IMR-90 (cell line): ENCODE measurements at regions not wholly inside any gene's neighbourhood (a gene's known extent, or its start where the extent isn't known, plus 50 kb on each side); places are given as distances from the start of the nearest gene placed in this dataset.

Experiments used
- ATAC-seq: fragments of 200-7000 bp; cut with Tn5 transposase; 2 replicates; pipeline ENCODE4 v1.9.1; 2020; ENCODE audit warnings: low read depth, mild to moderate bottlenecking, moderate library complexity
- BruUV-seq: library from RNA; stranded (reverse); fragments of 400-500 nt; replicated peaks from 2 replicates; lab custom pipeline; 2021; lab: Mats Ljungman, UMichigan
- CTCF ChIA-PET: fragments of 300-600 bp; formaldehyde crosslinking; extraction: SDS; loops from one replicate; lab custom pipeline; 2021; ENCODE audit warnings: antibody characterized with exemption; lab: Yijun Ruan, JAX
- POLR2A ChIA-PET: fragments of 300-600 bp; sonication (Branson Sonifier 250); formaldehyde crosslinking; loops from one replicate; lab custom pipeline; 2022; ENCODE audit warnings: antibody characterized with exemption; ENCODE audit not compliant: unreplicated experiment; lab: Charles Lee
- DNase-seq: peaks from one replicate; pipeline ENCODE4 v3.0.0; 2013
- H2AFZ ChIP-seq: replicated peaks from 2 replicates; pipeline ENCODE3; 2013; ENCODE audit warnings: low read length, mild to moderate bottlenecking; ENCODE audit not compliant: poor library complexity
- H2AK5ac ChIP-seq: 2 replicates; pipeline ENCODE4 v1.6.1; 2013; ENCODE audit warnings: low read depth, low read length, inconsistent platforms
- H2AK9ac ChIP-seq: replicated peaks from 2 replicates; pipeline ENCODE3; 2013; ENCODE audit warnings: mild to moderate bottlenecking, low read depth, low read length, moderate library complexity; ENCODE audit not compliant: poor library complexity
- H2BK120ac ChIP-seq: 2 replicates; pipeline ENCODE4 v1.6.1; 2013; ENCODE audit warnings: low read depth, low read length, inconsistent platforms
- H2BK15ac ChIP-seq: 3 replicates; pipeline ENCODE4 v1.6.1; 2013; ENCODE audit warnings: low read depth, low read length, inconsistent platforms
- H2BK20ac ChIP-seq: 2 replicates; pipeline ENCODE4 v1.6.1; 2013; ENCODE audit warnings: low read depth, mild to moderate bottlenecking, inconsistent platforms, low read length, moderate library complexity
- H2BK5ac ChIP-seq: 2 replicates; pipeline ENCODE4 v1.6.1; 2013; ENCODE audit warnings: mild to moderate bottlenecking, low read depth, low read length, inconsistent platforms; ENCODE audit not compliant: poor library complexity, severe bottlenecking
- H3K14ac ChIP-seq: replicated peaks from 2 replicates; pipeline ENCODE4 v1.6.1; 2013; ENCODE audit warnings: low read depth, low read length, inconsistent platforms
- H3K18ac ChIP-seq: 2 replicates; pipeline ENCODE4 v1.6.1; 2013; ENCODE audit warnings: low read depth, low read length, control low read depth
- H3K23ac ChIP-seq: 2 replicates; pipeline ENCODE4 v1.6.1; 2013; ENCODE audit warnings: low read depth, low read length, inconsistent platforms
- H3K27ac ChIP-seq: 2 replicates; pipeline ENCODE4 v1.5.1; 2013; ENCODE audit warnings: mild to moderate bottlenecking, control low read depth, low read length; ENCODE audit not compliant: insufficient read depth
- H3K27me3 ChIP-seq: 2 replicates; pipeline ENCODE4 v1.6.1; 2013; ENCODE audit warnings: low read length; ENCODE audit not compliant: control insufficient read depth, insufficient read depth
- H3K36me3 ChIP-seq: 2 replicates; pipeline ENCODE4 v1.6.1; 2013; ENCODE audit warnings: low read length, mixed read lengths; ENCODE audit not compliant: control insufficient read depth, insufficient read depth
- H3K4ac ChIP-seq: 2 replicates; pipeline ENCODE4 v1.6.1; 2013; ENCODE audit warnings: low read depth, low read length, inconsistent platforms
- H3K4me1 ChIP-seq: 2 replicates; pipeline ENCODE4 v1.6.1; 2013; ENCODE audit warnings: low read length, mixed read lengths; ENCODE audit not compliant: control insufficient read depth, insufficient read depth
- H3K4me2 ChIP-seq: 2 replicates; pipeline ENCODE4 v1.6.1; 2013; ENCODE audit warnings: low read depth, mild to moderate bottlenecking, control low read depth, low read length, moderate library complexity
- H3K4me3 ChIP-seq: 2 replicates; pipeline ENCODE4 v1.5.1; 2013; ENCODE audit warnings: low read depth, mild to moderate bottlenecking, control low read depth, low read length, moderate library complexity; ENCODE audit not compliant: insufficient read depth
- H3K56ac ChIP-seq: 2 replicates; pipeline ENCODE4 v1.6.1; 2013; ENCODE audit warnings: low read length, inconsistent platforms; ENCODE audit not compliant: insufficient read depth; ENCODE audit errors: extremely low read depth
- H3K79me1 ChIP-seq, 2 experiments: 2 replicates each; pipeline ENCODE4 v1.6.1; 2013; ENCODE audit warnings: low read length in 2 of 2, inconsistent platforms in 1 of 2, low read depth in 1 of 2
- H3K9ac ChIP-seq: 2 replicates; pipeline ENCODE4 v1.6.1; 2013; ENCODE audit warnings: low read depth, low read length, control low read depth
- H3K9me1 ChIP-seq: 2 replicates; pipeline ENCODE4 v1.6.1; 2013; ENCODE audit warnings: low read length, inconsistent platforms; ENCODE audit not compliant: insufficient read depth
- H3K9me3 ChIP-seq: 2 replicates; pipeline ENCODE4 v1.6.1; 2013; ENCODE audit warnings: low read length; ENCODE audit not compliant: control insufficient read depth, insufficient read depth
- H4K20me1 ChIP-seq: 2 replicates; pipeline ENCODE4 v1.6.1; 2013; ENCODE audit warnings: low read length, inconsistent platforms; ENCODE audit not compliant: insufficient read depth
- H4K5ac ChIP-seq: 2 replicates; pipeline ENCODE4 v1.6.1; 2013; ENCODE audit warnings: mild to moderate bottlenecking, low read depth, low read length, control low read depth
- H4K8ac ChIP-seq, 2 experiments: 2 replicates each; pipeline ENCODE4 v1.6.1; 2013; ENCODE audit warnings: low read depth in 2 of 2, low read length in 2 of 2, control low read depth in 1 of 2, inconsistent platforms in 1 of 2
- H4K91ac ChIP-seq: 2 replicates; pipeline ENCODE4 v1.6.1; 2013; ENCODE audit warnings: low read depth, low read length, inconsistent platforms; ENCODE audit not compliant: insufficient read depth
- BHLHE40 ChIP-seq: fragments of 150-350 bp; IDR thresholded peaks from 2 replicates; pipeline ENCODE4 v1.6.1; 2016; ENCODE audit warnings: mild to moderate bottlenecking, low read depth, low read length
- CHD1 ChIP-seq: IDR thresholded peaks from 2 replicates; pipeline ENCODE4 v1.6.1; 2012; ENCODE audit warnings: low read depth, low read length, improper control_type of control experiment
- RAD21 ChIP-seq: IDR thresholded peaks from 2 replicates; pipeline ENCODE4 v1.6.1; 2012; ENCODE audit warnings: low read length, improper control_type of control experiment
- RFX5 ChIP-seq: IDR thresholded peaks from 2 replicates; pipeline ENCODE4 v1.8.0; 2012; ENCODE audit warnings: low read depth, mild to moderate bottlenecking, low read length, moderate library complexity
- WGBS, 2 experiments: methylation state at CpG; one replicate each; pipeline versions ENCODE4 v1.1.5 to v1.1.7; 2013; ENCODE audit warnings: missing lambda C conversion rate in 2 of 2; ENCODE audit not compliant: insufficient read length in 1 of 2; ENCODE audit errors: extremely low coverage in 2 of 2; 5-methylcytosine and 5-hydroxymethylcytosine counted together
- dilution Hi-C: fragments of 300-500 bp; cut with HindIII; formaldehyde crosslinking; loops from one replicate; pipeline ENCODE4 v1.14.3; 2018; ENCODE audit warnings: low sequenced_read_pairs; ENCODE audit not compliant: unreplicated experiment
- in situ Hi-C: fragments of 300-500 bp; cut with MboI; formaldehyde crosslinking; loops from 3 replicates; pipeline ENCODE4 v1.14.3; 2019; ENCODE audit warnings: low sequenced_read_pairs, inconsistent platforms, mixed read lengths
- intact Hi-C: fragments of 100-400 bp; cut with micrococcal nuclease; formaldehyde crosslinking; loops from 2 replicates; pipeline ENCODE4 v1.10.0; 2022

DNA sequence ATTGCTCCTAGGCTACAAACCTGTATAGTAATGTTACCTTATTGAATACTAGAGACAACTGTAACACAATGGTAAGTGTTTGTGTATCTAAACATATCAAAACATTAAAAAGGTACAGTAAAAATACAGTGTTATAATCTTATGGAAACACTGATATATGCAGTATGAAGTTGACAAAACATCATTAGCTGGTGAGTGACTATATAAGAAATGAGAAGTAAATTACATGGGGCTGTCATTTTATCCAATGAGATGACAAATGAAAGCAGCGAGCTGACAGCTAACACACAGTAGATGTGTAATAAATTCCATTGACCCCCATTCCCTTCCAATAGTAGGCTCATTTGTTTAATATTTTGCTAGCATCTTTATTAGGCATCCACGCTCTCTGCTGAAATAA is 198.1 kb upstream of the GHITM start:
- Histone ChIP-seq H2AK5ac (no peak overlapping the region), H3K23ac (no peak overlapping the region), H3K4me1 (no peaks in the 10 kb centered on the region), H4K20me1 (no peaks in the 10 kb centered on the region), H3K36me3 (no peaks in the 10 kb centered on the region), H3K4me3 (no peak overlapping the region), H3K4me2 (no peak overlapping the region), H2BK120ac (no peak overlapping the region), H3K27me3 (no peaks in the 10 kb centered on the region), H2BK15ac (no peak overlapping the region), H3K4ac (no peak overlapping the region), H2AK9ac (no peak overlapping the region), H4K8ac (no peak overlapping the region), H2AFZ (no peak overlapping the region), H3K27ac (no peak overlapping the region), H4K5ac (no peak overlapping the region), H2BK5ac (no peak overlapping the region), H3K9me1 (no peaks in the 10 kb centered on the region), H2BK20ac (no peak overlapping the region), H3K9ac (no peak overlapping the region), H3K14ac (no peak overlapping the region), H4K91ac (no peak overlapping the region), H3K79me1 (no peaks in the 10 kb centered on the region), H3K56ac (no peak overlapping the region), H3K18ac (no peak overlapping the region), H3K9me3 (no peaks in the 10 kb centered on the region)
- intact Hi-C loops: no loop called here
- no CpG with 5 or more reads among the region's 2 CpGs for WGBS, 2 experiments
- DNase-seq (no peak), ATAC-seq (no peak)
- BruUV-seq: no TSS peak
- POLR2A ChIA-PET: no interaction called here
- dilution Hi-C loops: no loop called here
- TF ChIP-seq RAD21 (no peak), BHLHE40 (no peak), CHD1 (no peak), RFX5 (no peak)
- CTCF ChIA-PET: no interaction called here
- in situ Hi-C loops: no loop called here
